ENCODE measurements at regions not wholly inside any gene's neighbourhood (a gene's known extent, or its start where the extent isn't known, plus 50 kb on each side); places are given as distances from the start of the nearest gene placed in this dataset.
"Not testable (repeated sequence)": the region's sequence is repeated elsewhere in the genome, so short reads cannot be mapped to it uniquely, and the experiment has no call there.

DNA sequence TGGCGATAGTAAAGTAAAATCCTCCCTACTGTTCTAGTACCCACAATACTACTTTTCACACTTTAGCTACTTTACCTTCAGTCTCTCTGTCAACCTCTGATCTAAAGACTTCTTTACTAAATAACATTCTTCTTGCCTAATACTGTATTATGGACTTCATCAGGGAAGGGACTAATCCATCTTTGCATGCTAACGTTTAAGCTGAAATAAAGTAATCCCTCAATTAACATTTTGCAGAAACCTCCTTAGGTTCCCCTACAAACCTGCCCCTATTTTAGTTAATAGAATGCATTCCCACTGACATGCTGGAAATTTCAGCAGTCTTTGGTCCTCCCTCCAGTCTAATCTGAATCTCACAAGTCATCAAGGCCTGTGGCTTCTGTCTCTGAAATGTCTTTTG lies 99.1 kb upstream of the NBPF8 start:
- not testable (repeated sequence) for TF ChIP-seq EZH2 (IDR thresholded peaks at IDR 0.05; ENCODE audit: borderline replicate concordance, low read length)
- TF ChIP-seq, protein P1, sequence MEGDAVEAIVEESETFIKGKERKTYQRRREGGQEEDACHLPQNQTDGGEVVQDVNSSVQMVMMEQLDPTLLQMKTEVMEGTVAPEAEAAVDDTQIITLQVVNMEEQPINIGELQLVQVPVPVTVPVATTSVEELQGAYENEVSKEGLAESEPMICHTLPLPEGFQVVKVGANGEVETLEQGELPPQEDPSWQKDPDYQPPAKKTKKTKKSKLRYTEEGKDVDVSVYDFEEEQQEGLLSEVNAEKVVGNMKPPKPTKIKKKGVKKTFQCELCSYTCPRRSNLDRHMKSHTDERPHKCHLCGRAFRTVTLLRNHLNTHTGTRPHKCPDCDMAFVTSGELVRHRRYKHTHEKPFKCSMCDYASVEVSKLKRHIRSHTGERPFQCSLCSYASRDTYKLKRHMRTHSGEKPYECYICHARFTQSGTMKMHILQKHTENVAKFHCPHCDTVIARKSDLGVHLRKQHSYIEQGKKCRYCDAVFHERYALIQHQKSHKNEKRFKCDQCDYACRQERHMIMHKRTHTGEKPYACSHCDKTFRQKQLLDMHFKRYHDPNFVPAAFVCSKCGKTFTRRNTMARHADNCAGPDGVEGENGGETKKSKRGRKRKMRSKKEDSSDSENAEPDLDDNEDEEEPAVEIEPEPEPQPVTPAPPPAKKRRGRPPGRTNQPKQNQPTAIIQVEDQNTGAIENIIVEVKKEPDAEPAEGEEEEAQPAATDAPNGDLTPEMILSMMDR (IDR thresholded peaks at IDR 0.05; ENCODE audit: low read length): not testable (repeated sequence)

All from OCI-LY1 (cell line).